Stimulated activated CD8-positive, alpha-beta memory T cell treated with anti-CD3 and anti-CD28 coated beads, Interleukin-7, amount 100 ng/mL, for 4 hours (primary cell): ENCODE measurements at regions not wholly inside any gene's neighbourhood (a gene's known extent, or its start where the extent isn't known, plus 50 kb on each side); places are given as distances from the start of the nearest gene placed in this dataset.

Experiments used
- DNase-seq, 2 donors: peaks; one replicate each; pipeline ENCODE4 v3.0.0-alpha.2; 2020; ENCODE audit warnings: low read depth in 2 of 2

GRCh38 chr7:10863476-10863875 is 110.2 kb upstream of the PHF14 start:
- DNase-seq = no peak

GRCh38 chr7:10874666-10875065 is 99.0 kb upstream of the PHF14 start:
- no peak for DNase-seq

- DNase-seq = no peak
These were observed 98.6 kb upstream of the PHF14 start for GRCh38 chr7:10875080-10875479.

GRCh38 chr7:10888861-10889260 is 84.8 kb upstream of the PHF14 start:
- DNase-seq = peak in 1 of 2 donors; percentile 1

- peak; percentile 22 for DNase-seq
These were observed 84.3 kb upstream of the PHF14 start for GRCh38 chr7:10889266-10889898.

GRCh38 chr7:10908600-10908999 is 65.1 kb upstream of the PHF14 start:
- DNase-seq = no peak

- no peak for DNase-seq
These were observed 63.2 kb upstream of the PHF14 start for GRCh38 chr7:10910447-10910846.

GRCh38 chr7:10912077-10912476 is 61.6 kb upstream of the PHF14 start:
- no peak for DNase-seq

GRCh38 chr7:10913457-10913856 is 60.2 kb upstream of the PHF14 start:
- no peak for DNase-seq

- no peak for DNase-seq
These were observed 55.5 kb upstream of the PHF14 start for GRCh38 chr7:10918093-10918590.

- no peak for DNase-seq
These were observed 53.7 kb upstream of the PHF14 start for GRCh38 chr7:10919923-10920322.
